ENCODE measurements at regions not wholly inside any gene's neighbourhood (a gene's known extent, or its start where the extent isn't known, plus 50 kb on each side); places are given as distances from the start of the nearest gene placed in this dataset.

GRCh38 chr6:122122202-122122601, 277.2 kb upstream of the HSF2 start:
- no peak for DNase-seq (ENCODE audit: low read depth)

- DNase-seq (ENCODE audit: low read depth): no peak
These were observed 276.8 kb upstream of the HSF2 start for GRCh38 chr6:122122686-122123085.

GRCh38 chr6:122124908-122125307, 274.5 kb upstream of the HSF2 start:
- no peak for DNase-seq (ENCODE audit: low read depth)

- DNase-seq (ENCODE audit: low read depth): no peak
These were observed 272.6 kb upstream of the HSF2 start for GRCh38 chr6:122126894-122127293.

GRCh38 chr6:122128445-122128844, 271.0 kb upstream of the HSF2 start:
- no peak for DNase-seq (ENCODE audit: low read depth)

- no peak for DNase-seq (ENCODE audit: low read depth)
These were observed 270.0 kb upstream of the HSF2 start for GRCh38 chr6:122129313-122130025.

GRCh38 chr6:122130026-122130348, 269.5 kb upstream of the HSF2 start:
- no peak for DNase-seq (ENCODE audit: low read depth)

- DNase-seq (ENCODE audit: low read depth): no peak
These were observed 268.9 kb upstream of the HSF2 start for GRCh38 chr6:122130518-122130917.

- no peak for DNase-seq (ENCODE audit: low read depth)
These were observed 263.1 kb upstream of the HSF2 start for GRCh38 chr6:122136386-122136785.

GRCh38 chr6:122140031-122140430, 259.4 kb upstream of the HSF2 start:
- no peak for DNase-seq (ENCODE audit: low read depth)

- no peak for DNase-seq (ENCODE audit: low read depth)
These were observed 258.2 kb upstream of the HSF2 start for GRCh38 chr6:122141246-122141645.

GRCh38 chr6:122143813-122144601, 255.4 kb upstream of the HSF2 start:
- DNase-seq (ENCODE audit: low read depth): no peak

GRCh38 chr6:122145246-122145645, 254.2 kb upstream of the HSF2 start:
- no peak for DNase-seq (ENCODE audit: low read depth)

GRCh38 chr6:122145741-122146240, 253.7 kb upstream of the HSF2 start:
- no peak for DNase-seq (ENCODE audit: low read depth)

- no peak for DNase-seq (ENCODE audit: low read depth)
These were observed 252.2 kb upstream of the HSF2 start for GRCh38 chr6:122147291-122147690.

- no peak for DNase-seq (ENCODE audit: low read depth)
These were observed 248.4 kb upstream of the HSF2 start for GRCh38 chr6:122151066-122151465.

GRCh38 chr6:122151763-122152162, 247.7 kb upstream of the HSF2 start:
- DNase-seq (ENCODE audit: low read depth): no peak

GRCh38 chr6:122153557-122153956, 245.9 kb upstream of the HSF2 start:
- no peak for DNase-seq (ENCODE audit: low read depth)

- no peak for DNase-seq (ENCODE audit: low read depth)
These were observed 245.3 kb upstream of the HSF2 start for GRCh38 chr6:122154155-122154554.

GRCh38 chr6:122154912-122155575, 244.4 kb upstream of the HSF2 start:
- DNase-seq (ENCODE audit: low read depth): no peak

- no peak for DNase-seq (ENCODE audit: low read depth)
These were observed 238.3 kb upstream of the HSF2 start for GRCh38 chr6:122161136-122161535.

GRCh38 chr6:122165014-122165413, 234.4 kb upstream of the HSF2 start:
- no peak for DNase-seq (ENCODE audit: low read depth)

- no peak for DNase-seq (ENCODE audit: low read depth)
These were observed 229.2 kb upstream of the HSF2 start for GRCh38 chr6:122170274-122170673.

Data from non-pigmented ciliary epithelial cell (primary cell).